K562 (cell line): ENCODE measurements at regions not wholly inside any gene's neighbourhood (a gene's known extent, or its start where the extent isn't known, plus 50 kb on each side); places are given as distances from the start of the nearest gene placed in this dataset.

Experiments used
- CREM ChIP-seq: IDR thresholded peaks from 2 replicates; pipeline ENCODE4 v1.6.1; 2014; ENCODE audit warnings: antibody characterized with exemption, low read depth
- EHMT2 ChIP-seq: fragments of 450-650 bp; IDR thresholded peaks from 2 replicates; pipeline ENCODE4 v1.6.1; 2018; ENCODE audit warnings: antibody characterized with exemption
- EP300 ChIP-seq: IDR thresholded peaks from 2 replicates; pipeline ENCODE4 v1.6.1; 2012; ENCODE audit warnings: low read length, improper control_type of control experiment
- ETV5 ChIP-seq: sonication (generic); formaldehyde crosslinking; IDR thresholded peaks from 2 replicates; pipeline ENCODE4 v1.4.0; 2020; ENCODE audit warnings: low read depth, mild to moderate bottlenecking, missing genetic modification reagents
- GABPA ChIP-seq: fragments of 200-800 bp; sonication (Bioruptor generic); conservative IDR thresholded peaks from 2 replicates; pipeline ENCODE4 v1.6.1; 2016; ENCODE audit warnings: low read depth, missing genetic modification characterization, missing compliant biosample characterization
- IRF2 ChIP-seq: sonication (generic); formaldehyde crosslinking; IDR thresholded peaks from 2 replicates; pipeline ENCODE4 v1.8.1; 2022; ENCODE audit warnings: mild to moderate bottlenecking, missing genetic modification reagents
- PHB2 ChIP-seq: fragments of 450-650 bp; IDR thresholded peaks from 2 replicates; pipeline ENCODE4 v1.6.1; 2017; ENCODE audit warnings: low read depth
- RAD51 ChIP-seq: fragments of 450-650 bp; IDR thresholded peaks from 2 replicates; pipeline ENCODE4 v1.7.1; 2016; ENCODE audit warnings: low read depth, mild to moderate bottlenecking, borderline replicate concordance
- SNRNP70 ChIP-seq: fragments of 200-400 bp; formaldehyde crosslinking; optimal IDR thresholded peaks from 2 replicates; pipeline ENCODE3; 2017; ENCODE audit warnings: low read depth, low read length
- ZNF695 ChIP-seq: fragments of 450-650 bp; formaldehyde crosslinking; IDR thresholded peaks from 2 replicates; pipeline ENCODE4 v1.4.0; 2020; ENCODE audit warnings: mild to moderate bottlenecking, moderate library complexity
- TF ChIP-seq, protein P1 (sequence below), 3 experiments: IDR thresholded peaks in 2 of 3; conservative IDR thresholded peaks in 1 of 3; 2 replicates each; pipeline ENCODE4 v1.5.1; 2011 to 2012; ENCODE audit warnings: low read length in 3 of 3, mild to moderate bottlenecking in 3 of 3, control low read depth in 2 of 3, improper control_type of control experiment in 1 of 3, inconsistent platforms in 1 of 3, low read depth in 1 of 3, mixed read lengths in 1 of 3, moderate library complexity in 1 of 3; ENCODE audit not compliant: insufficient read depth in 2 of 3
- TF ChIP-seq, protein P2 (sequence below): sonication (generic); formaldehyde crosslinking; IDR thresholded peaks from 2 replicates; pipeline ENCODE4 v1.9.0; 2022; ENCODE audit warnings: mild to moderate bottlenecking, missing genetic modification reagents
- TF ChIP-seq, protein P3 (sequence below), 2 experiments: fragments of 200-800 bp in 1 of 2; sonication (Bioruptor generic) in 1 of 2; sonication (generic) in 1 of 2; formaldehyde crosslinking in 1 of 2; IDR thresholded peaks in 1 of 2; conservative IDR thresholded peaks in 1 of 2; 2 replicates each; pipeline versions ENCODE4 v1.5.0 to v1.6.1; 2016 to 2020; ENCODE audit warnings: missing compliant biosample characterization in 1 of 2, missing genetic modification characterization in 1 of 2, missing genetic modification reagents in 1 of 2
- TF ChIP-seq, protein P4 (sequence below): sonication (generic); formaldehyde crosslinking; IDR thresholded peaks from 2 replicates; pipeline ENCODE4 v1.8.1; 2022; ENCODE audit warnings: missing genetic modification reagents

DNA sequence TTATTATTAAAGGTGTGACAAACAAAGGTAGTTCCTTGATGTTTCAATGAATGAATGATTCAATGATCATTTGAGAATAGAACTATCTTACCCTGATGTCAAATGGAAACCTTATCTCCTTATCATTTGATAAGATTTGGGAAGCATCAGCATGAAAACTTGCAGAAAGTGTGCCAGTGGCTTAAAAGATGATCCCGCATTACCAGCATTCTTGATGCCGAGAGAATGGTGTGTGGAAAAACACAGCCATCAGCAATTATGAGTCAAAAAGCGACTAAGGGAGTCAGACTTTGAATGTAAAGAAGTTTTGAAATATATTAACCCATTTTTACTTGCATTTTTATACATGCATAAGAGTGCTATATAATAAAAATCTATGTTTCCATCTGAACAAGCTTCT lies 93.7 kb downstream of the MAIP1 start:
- TF ChIP-seq GABPA (tag) (no peak), IRF2 (CRISPR knock-in tag) (no peak), PHB2 (no peak), SNRNP70 (no peak), EP300 (no peak), EHMT2 (no peak), ETV5 (CRISPR knock-in tag) (no peak), ZNF695 (CRISPR knock-in tag) (no peak), RAD51 (no peak), CREM (no peak)
- TF ChIP-seq, protein P1, sequence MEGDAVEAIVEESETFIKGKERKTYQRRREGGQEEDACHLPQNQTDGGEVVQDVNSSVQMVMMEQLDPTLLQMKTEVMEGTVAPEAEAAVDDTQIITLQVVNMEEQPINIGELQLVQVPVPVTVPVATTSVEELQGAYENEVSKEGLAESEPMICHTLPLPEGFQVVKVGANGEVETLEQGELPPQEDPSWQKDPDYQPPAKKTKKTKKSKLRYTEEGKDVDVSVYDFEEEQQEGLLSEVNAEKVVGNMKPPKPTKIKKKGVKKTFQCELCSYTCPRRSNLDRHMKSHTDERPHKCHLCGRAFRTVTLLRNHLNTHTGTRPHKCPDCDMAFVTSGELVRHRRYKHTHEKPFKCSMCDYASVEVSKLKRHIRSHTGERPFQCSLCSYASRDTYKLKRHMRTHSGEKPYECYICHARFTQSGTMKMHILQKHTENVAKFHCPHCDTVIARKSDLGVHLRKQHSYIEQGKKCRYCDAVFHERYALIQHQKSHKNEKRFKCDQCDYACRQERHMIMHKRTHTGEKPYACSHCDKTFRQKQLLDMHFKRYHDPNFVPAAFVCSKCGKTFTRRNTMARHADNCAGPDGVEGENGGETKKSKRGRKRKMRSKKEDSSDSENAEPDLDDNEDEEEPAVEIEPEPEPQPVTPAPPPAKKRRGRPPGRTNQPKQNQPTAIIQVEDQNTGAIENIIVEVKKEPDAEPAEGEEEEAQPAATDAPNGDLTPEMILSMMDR (IDR thresholded peaks at IDR 0.05 in 2 of 3, conservative IDR thresholded peaks at IDR 0.05 in 1 of 3; ENCODE audit: insufficient read depth in 2 of 3, low read depth in 1 of 3, low read length in 3 of 3), result no peak
- TF ChIP-seq, protein P2, sequence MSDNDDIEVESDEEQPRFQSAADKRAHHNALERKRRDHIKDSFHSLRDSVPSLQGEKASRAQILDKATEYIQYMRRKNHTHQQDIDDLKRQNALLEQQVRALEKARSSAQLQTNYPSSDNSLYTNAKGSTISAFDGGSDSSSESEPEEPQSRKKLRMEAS (CRISPR knock-in tag), result no peak
- TF ChIP-seq, protein P3, sequence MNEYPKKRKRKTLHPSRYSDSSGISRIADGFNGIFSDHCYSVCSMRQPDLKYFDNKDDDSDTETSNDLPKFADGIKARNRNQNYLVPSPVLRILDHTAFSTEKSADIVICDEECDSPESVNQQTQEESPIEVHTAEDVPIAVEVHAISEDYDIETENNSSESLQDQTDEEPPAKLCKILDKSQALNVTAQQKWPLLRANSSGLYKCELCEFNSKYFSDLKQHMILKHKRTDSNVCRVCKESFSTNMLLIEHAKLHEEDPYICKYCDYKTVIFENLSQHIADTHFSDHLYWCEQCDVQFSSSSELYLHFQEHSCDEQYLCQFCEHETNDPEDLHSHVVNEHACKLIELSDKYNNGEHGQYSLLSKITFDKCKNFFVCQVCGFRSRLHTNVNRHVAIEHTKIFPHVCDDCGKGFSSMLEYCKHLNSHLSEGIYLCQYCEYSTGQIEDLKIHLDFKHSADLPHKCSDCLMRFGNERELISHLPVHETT (CRISPR knock-in tag; conservative IDR thresholded peaks at IDR 0.05 in 1 of 2, IDR thresholded peaks at IDR 0.05 in 1 of 2), result no peak
- TF ChIP-seq, protein P4, sequence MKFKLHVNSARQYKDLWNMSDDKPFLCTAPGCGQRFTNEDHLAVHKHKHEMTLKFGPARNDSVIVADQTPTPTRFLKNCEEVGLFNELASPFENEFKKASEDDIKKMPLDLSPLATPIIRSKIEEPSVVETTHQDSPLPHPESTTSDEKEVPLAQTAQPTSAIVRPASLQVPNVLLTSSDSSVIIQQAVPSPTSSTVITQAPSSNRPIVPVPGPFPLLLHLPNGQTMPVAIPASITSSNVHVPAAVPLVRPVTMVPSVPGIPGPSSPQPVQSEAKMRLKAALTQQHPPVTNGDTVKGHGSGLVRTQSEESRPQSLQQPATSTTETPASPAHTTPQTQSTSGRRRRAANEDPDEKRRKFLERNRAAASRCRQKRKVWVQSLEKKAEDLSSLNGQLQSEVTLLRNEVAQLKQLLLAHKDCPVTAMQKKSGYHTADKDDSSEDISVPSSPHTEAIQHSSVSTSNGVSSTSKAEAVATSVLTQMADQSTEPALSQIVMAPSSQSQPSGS (CRISPR knock-in tag), result no peak
